Suprapubic skin (tissue), 4 donors: ENCODE measurements at regions not wholly inside any gene's neighbourhood (a gene's known extent, or its start where the extent isn't known, plus 50 kb on each side); places are given as distances from the start of the nearest gene placed in this dataset.

Source experiments
- POLR2A ChIP-seq, 2 donors: fragments of 450-650 bp; IDR thresholded peaks; one replicate each; pipeline ENCODE4 v1.6.1; 2017; ENCODE audit warnings: antibody characterized with exemption in 2 of 2, mild to moderate bottlenecking in 2 of 2, moderate library complexity in 2 of 2
- POLR2AphosphoS5 ChIP-seq, 3 donors: sonication (generic); formaldehyde crosslinking; IDR thresholded peaks; one replicate each; pipeline ENCODE4 v1.6.1; 2017; ENCODE audit warnings: antibody characterized with exemption in 3 of 3
- TF ChIP-seq, protein P1 (sequence below), 2 donors: fragments of 200-600 bp in 1 of 2; fragments of 450-650 bp in 1 of 2; sonication (generic) in 1 of 2; IDR thresholded peaks; one replicate each; pipeline ENCODE4 v1.5.1; 2016 to 2019; ENCODE audit warnings: antibody characterized with exemption in 2 of 2, mild to moderate bottlenecking in 1 of 2, moderate library complexity in 1 of 2

DNA sequence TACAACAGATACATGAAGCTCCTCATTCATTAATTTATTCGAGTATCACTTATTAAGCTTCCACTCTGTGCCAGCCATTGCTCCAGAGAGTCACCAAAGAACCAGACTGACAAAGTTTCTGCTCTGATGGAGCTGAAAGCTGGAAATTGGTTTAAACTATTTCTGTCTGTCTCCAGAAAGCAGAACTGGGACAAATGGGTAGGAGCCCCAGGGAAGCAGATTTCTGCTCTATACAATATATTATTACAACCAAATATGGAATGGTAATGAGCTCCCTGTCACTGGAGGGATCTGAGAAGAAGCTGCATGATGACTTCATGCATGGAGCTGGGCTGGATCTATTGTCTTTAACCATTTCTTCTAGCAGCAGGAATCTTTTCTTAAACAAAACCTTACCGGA lies 165.4 kb upstream of the ADO start:
- TF ChIP-seq, protein P1, sequence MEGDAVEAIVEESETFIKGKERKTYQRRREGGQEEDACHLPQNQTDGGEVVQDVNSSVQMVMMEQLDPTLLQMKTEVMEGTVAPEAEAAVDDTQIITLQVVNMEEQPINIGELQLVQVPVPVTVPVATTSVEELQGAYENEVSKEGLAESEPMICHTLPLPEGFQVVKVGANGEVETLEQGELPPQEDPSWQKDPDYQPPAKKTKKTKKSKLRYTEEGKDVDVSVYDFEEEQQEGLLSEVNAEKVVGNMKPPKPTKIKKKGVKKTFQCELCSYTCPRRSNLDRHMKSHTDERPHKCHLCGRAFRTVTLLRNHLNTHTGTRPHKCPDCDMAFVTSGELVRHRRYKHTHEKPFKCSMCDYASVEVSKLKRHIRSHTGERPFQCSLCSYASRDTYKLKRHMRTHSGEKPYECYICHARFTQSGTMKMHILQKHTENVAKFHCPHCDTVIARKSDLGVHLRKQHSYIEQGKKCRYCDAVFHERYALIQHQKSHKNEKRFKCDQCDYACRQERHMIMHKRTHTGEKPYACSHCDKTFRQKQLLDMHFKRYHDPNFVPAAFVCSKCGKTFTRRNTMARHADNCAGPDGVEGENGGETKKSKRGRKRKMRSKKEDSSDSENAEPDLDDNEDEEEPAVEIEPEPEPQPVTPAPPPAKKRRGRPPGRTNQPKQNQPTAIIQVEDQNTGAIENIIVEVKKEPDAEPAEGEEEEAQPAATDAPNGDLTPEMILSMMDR (IDR thresholded peaks at IDR 0.05): no peak
- TF ChIP-seq POLR2AphosphoS5 (IDR thresholded peaks at IDR 0.05) (no peak), POLR2A (IDR thresholded peaks at IDR 0.05) (no peak)
